Fibroblast of skin of back (primary cell): ENCODE measurements at regions not wholly inside any gene's neighbourhood (a gene's known extent, or its start where the extent isn't known, plus 50 kb on each side); places are given as distances from the start of the nearest gene placed in this dataset.
A peak's percentile ranks its signal among the peaks of the same experiment; 100 is the strongest.

Source experiments
- DNase-seq: peaks from one replicate; pipeline ENCODE4 v3.0.0-alpha.2; 2013

DNA sequence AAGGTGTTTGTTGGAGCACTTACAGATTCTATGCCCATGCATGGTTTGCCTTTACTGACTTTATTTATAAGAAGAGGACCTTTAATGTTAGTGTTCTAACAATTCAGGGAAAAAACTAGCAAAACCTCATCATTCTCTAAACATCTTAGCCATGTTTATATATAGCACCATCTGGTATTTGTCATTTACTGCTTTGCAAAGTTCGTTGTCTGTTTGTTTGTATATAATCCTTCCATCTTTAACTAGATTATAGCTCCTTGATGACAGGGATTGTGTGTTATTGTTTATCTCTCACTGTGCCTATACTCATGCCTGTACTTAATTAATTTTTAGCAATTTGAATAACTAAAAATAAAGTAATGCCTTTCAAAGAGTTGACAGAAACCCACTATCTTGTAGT, 170.6 kb upstream of the PACRGL start:
- no peak for DNase-seq

DNA sequence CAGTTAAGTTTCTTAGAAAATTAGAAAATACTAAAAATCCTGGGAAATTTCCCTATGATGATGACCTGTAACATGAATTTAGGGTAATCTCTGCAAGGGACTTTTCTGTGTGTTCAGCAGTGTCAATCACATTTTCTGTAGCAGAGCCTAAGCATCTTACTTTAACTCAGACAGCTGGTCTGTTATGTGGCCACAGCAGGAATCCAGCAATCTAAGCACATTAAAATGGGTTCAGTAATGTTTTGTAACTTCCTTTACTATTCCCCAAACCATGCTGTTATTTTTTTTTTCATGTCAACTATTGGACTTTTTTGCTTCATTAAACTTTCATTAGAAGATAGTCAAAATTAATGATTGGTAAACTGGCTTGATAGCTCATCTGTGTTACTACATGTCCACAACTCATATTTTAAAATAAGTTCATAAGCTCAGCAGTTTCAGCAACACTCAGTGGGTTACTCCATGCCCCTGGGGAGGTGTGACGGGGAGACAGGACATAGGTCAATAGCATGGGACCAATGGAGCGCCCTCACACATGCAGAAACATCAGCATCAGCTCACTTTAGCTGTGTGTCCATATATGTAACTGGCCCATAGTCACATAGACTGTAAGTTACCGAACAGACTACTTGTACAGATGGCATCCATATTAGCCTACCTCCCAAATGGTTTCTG, 168.0 kb upstream of the PACRGL start:
- DNase-seq, result no peak

DNA sequence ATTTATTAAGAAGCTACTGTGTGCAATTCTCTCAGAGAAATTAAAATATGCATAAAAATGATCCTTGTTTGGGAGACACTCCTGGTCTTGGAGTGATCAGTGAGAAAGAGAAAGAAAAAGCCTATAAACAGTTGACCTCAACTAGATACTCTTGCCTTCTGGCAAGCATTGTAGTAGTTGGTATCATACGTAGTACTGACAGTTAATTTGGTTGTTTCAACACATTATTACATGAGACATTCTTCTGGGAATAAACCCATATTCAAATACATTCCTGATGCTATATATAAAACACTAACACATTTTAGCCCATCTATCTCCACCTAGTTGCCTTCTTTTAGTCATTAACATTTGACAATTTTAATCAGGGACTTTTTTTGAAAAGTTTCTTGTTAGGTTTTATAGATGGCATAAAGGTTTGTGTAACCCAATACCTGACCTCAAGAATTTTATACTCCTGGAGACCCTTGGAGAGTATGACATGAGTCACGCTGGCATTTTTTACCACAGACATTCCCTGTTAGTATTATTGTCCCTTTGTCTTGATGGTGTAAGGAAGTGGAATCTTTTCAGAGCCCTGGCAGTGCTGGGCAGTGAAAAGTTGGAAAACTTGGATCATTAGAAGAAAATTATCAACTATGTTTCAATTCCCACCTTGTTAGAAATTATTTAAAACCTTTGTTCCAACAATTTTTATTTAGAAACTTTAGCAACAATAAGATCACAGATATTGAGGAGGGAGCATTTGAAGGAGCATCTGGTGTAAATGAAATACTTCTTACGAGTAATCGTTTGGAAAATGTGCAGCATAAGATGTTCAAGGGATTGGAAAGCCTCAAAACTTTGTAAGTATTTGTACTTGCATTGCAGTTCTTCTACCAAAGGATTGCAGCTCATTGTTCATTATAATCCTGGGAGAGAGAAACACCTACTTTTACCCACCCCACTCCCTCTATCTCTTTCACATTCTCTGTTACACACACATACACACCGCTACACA, 167.1 kb upstream of the PACRGL start:
- DNase-seq, result peak; percentile 65

DNA sequence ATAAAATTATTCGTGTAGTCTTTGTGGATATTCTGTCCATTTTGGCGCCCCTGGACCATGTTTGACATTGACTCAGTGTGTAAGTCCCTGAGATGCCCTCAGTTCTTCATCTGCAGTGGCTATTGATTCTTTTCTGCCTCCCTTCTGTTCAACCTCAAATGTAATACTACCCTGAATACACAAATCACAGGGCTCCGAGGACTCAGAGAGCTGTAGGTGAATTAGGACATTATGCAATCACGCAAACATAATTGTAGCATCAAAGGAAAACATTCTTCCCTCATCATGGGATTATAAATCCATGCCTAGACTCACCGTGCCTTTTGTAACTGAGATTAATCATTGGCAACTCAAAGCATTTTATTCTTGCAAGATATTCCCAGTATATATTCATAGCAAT, 161.4 kb upstream of the PACRGL start:
- DNase-seq, result no peak

DNA sequence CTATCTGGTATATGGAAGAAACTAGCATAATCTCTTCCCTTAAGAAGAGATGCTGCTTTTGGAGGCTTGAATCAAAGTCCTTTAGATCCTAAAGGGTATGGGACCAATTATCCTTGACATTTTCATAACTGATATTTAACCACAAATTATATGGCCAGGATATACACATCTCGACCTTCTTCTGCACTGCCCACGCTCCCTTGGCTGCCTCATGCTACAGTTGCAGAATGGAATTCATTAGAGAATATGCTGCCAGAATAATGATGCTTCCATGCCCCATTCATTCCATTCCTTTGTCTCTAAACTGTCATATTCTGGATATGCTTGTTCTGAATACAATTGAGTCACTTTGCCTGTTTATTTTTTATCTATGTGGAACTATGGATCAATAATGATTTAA, 157.1 kb upstream of the PACRGL start:
- DNase-seq, result no peak

DNA sequence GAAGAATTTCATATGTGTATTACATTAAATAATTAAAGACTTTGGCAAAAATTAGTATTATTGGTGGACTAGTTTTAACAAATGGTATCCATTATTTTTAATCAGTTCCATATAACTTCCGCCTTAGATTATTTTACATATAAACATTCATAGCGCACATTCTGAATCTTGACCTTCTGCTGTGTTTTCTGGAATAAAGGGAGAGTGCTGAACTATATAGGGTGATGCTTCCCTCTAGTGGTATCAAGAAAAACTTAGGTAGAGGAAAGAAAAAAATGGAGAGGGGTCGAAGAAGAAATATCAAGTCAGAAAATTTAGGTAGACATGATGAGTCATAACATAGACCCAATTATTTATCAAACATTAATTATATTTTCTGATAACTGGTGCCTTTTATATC, 155.6 kb upstream of the PACRGL start:
- DNase-seq, result peak; percentile 60

DNA sequence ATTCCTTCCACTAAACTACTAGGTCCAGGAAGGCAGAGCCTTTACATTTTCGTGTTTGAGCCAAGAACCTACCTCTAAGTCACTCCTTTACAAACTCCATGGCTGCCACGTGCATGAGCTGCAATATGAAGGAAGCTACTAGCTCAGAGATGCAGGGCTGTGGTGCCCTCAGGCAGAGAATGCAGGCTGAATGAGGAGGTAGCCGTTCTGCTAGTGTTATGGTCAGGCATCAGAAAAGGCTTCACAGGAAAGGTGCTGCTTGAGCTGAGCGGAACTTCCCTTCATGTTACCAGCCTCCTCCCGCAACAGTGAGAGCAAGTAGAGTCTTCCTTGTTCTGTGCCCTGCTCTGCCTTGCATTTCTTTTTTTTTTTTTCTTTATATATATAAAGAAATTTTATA, 148.3 kb upstream of the PACRGL start:
- DNase-seq, result no peak

DNA sequence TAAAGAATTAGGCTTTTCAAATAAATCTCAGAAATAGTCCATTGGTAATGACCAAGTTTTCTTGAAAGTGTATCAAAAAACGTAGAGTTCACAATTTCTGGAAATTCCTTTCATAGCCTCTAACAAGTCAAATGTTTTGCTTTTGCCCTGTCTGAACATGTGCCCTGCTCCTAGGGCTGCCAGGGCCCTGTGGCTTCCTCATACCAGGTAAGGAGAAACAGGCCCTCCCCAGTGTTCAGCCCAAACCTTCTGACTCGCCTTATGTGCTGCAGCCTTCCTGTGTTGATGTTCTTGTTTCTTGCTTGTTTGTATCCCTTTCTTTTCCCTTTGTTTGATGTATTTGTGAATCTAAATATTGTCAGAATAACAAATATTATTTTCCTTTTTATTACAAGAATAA, 146.1 kb upstream of the PACRGL start:
- no peak for DNase-seq

DNA sequence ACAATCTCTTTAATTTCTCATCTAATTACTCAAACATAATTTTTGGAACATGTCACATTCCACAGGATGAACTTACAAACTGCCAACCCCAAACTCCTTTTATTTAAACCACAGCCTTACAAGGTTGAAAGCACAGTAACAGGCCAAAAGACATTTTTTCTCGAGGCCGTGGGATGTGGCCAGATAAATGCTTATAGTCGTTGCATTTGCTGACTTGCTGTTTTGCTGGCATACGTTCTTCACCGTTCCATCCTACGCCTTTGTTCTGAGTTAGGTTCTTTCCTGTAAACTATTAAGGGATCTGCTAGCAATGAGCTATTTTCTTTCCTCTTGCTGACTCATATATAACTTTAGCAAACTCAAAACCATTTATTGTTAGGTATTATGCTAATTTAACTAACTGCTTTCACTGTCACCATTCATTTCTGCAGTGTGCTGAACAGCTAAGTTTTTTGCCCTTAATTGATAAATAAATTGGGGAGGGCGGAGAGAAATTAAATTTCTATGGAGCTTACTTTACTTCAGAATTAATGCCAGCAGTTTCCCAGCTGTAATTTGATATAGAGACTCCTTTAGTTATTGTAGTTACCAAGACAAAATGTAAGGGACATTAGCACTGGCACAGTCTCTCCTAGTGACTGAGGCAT, 135.1 kb upstream of the PACRGL start:
- no peak for DNase-seq

DNA sequence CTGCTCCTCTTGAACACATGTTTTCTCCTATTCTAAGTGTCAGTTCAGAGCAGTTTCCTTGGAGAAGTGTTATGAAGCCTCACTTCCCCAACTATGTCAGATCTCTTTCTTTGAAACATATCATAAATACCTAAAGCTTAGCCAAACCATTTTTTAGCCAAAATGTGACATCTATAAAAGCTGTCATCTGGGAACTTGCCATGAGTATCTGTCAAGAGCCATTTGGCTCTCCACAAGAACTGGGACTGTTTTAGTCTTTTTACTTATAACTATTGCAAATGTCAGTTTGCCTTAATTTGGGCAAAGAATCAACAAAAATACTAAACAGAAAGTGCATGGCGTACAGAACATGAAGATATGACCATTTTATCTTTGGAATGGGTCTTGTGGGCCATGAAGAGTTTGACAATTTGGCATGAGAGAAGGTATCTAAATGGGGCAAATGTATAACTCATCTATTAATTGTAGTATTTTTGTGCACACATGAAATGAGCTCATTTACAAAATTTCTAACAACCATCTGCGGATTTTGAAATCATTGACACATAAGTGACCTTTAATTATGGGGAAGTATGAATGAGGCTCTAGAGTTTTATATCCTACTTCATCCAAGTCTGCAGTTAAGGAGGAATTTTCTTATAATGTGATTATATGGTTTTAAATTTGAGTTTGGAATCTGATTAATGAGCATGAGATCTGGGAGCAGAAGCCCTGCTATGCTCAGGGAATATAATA, 129.1 kb upstream of the PACRGL start:
- DNase-seq, result no peak

DNA sequence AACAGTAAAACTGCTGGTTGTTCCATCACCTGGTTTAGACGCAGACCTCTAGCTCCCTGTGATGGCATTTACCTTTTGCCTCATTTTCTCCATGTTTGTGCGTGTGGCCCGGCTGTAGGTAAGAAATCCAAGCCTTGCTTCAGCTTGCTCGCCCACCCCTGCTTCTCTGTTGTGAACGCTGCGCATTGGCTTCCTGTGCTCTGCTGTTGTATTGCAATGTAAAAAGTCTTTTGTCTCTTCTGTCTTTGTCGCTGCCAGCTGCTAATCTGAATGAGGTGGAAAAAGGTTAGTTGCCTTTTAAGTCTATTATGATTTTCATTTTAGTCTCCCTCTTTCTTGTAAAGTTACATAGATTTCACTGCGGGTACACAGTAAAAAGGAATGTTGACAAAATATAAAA, 127.3 kb upstream of the PACRGL start:
- no peak for DNase-seq

DNA sequence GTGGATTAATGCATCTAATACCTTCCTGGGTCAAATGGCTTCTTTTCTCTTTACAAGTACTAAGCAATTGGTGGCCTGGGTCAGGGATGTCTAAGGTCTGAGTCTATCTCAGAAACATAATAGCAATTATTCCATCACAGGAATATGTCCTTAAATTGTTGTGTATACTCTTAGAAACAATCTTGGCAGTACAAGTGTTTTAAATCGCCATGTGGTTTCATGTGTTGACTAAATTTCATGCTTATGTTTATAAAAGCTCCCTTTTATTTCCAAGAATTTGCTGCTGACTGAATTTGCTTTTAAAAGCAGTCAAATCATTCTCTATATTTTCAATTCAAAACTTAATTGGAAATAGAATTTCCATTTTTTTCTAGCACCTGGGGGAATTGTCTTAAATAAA, 125.3 kb upstream of the PACRGL start:
- no peak for DNase-seq

DNA sequence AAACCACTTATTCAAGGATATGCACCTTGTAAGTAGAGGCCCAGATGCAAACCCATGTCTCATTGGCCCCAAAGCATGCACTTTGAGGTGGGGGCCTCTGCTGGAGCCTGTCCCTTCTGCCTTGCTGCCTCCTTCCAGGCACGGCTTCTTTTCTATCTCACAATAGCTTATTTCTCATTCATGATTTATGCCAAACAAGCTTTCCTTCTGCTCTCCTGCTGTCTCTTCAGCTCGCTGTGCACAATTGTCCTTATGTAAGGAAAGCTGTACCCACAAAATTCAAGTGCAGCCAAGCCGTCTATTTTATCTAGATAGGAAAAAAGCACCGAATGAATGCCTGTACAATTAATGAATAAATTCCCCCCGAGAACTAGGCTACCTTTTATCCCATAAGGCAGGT, 124.8 kb upstream of the PACRGL start:
- DNase-seq, result no peak

DNA sequence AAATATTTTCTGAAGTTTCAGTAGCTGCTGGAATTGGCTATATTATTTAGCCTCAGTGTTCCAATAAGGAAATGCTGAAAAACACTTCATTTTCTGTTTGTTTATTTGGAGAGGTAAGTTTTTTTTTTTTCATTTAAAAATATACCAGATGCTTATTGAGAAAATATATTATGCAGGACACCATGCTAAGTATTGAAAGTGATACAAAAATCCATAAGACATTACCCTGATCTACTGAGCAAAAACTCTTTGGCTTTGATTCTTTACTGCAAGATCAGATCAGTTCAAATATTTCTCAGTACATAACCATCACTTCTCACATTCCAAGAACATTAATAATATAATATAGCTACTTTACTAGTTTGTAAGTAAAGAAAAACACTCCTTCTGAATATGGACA, 123.4 kb upstream of the PACRGL start:
- peak; percentile 11 for DNase-seq

DNA sequence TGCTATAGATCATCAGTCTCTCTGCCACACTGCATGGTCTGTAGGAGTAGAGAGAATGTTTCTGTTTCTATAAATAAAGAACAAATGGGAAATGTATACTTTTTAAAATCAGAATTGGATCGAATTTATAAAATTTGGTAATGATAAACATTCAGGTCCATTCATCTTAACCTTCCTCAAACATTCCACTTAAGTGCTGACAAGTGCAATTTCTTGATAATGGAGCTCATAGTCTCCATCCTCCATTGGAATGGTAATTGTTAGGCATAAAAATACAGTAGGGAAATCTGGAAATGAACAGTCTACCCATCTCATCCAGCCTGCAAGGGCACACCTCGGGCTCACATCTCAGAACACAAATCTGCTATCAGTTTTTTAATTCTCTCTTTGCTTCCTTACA, 122.6 kb upstream of the PACRGL start:
- no peak for DNase-seq

DNA sequence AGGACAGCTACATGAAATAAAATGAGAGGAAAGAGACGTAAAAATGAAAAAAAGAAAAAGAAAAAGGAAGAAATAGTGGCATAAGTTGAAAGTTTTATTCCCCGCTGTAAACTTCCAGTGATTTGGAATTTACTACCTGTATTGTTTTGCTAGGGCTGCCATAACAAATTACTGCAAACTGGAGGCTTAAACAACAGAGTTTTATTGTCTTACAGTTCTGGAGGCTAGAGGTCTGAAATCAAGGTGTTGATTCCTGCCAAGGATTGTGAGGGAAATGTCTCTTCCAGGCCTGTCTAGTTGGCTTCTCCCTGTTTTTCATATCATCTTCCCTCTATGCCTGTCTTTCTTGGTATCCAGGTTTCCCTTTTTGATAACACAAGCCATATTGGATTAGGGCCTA, 119.4 kb upstream of the PACRGL start:
- no peak for DNase-seq

DNA sequence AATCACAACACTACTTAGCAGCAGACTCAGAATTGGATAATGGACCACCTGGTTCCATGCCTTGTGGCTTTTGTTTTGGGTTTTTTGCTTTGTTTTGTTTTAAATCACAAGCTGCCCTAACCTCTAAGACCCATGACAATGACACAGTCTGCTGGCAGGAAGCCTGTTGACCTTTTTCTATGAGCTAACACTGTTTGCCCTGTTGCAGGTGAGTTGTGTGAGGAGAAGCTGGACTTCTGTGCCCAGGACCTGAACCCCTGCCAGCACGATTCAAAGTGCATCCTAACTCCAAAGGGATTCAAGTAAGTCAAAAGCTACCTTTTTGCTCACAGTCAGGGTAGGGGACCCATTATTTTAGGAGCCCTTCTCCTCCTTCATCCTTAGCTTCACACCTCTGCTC, 110.8 kb upstream of the PACRGL start:
- DNase-seq, result no peak

DNA sequence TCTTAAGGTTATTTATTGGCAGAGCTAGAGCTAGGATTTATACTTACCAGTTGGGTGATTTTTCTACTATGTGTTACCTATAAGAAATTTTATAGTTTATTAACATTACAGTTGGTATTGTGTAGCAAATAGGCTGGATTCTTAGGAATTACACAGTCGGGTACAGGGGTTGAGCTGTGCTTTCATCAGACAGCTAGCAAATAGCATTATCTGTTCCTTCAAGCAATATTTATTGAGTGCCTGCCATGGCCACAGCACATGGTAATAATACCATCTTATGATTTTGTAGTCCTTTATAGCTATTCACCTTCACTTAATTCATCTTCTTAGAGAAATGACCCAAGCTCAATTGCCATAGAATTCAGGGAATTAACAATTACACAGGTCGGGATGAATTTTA, 109.4 kb upstream of the PACRGL start:
- DNase-seq, result no peak

DNA sequence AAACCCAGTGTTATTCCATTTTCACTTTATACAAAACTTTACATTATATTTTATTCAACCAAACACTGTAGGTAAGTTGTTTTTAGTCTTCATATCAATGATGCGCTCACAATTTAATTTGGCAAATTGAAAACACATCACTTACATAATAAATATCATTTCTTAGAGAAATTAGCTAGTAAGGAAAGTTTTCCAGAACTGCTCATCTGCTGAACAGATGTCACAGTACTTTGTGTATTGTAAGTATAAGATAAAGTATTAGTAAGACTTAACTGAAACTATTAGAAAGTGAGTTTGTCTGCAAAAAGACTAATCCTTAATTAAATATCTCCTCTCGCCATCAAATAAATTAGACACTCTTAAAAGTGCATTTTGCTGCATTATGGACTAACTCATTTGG, 108.7 kb upstream of the PACRGL start:
- DNase-seq, result no peak

DNA sequence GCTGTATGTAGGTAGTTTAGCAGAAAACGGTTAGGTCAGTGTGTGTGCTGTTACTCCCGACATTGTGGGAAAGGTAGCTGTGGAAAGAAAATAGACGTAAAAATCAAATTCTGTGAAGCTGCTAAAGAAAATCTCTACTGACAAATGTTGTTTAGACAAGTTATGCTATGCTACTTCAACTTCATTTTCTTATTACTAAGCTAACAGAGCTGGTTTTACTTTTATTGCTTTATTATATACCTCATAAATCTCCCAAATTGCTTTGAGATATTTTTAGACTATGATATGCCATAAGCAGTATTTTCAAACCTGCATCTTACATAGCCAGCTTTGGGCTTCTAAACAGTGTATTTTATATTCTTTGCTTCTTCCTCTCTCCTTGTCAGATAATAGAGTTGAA, 108.2 kb upstream of the PACRGL start:
- DNase-seq, result no peak

DNA sequence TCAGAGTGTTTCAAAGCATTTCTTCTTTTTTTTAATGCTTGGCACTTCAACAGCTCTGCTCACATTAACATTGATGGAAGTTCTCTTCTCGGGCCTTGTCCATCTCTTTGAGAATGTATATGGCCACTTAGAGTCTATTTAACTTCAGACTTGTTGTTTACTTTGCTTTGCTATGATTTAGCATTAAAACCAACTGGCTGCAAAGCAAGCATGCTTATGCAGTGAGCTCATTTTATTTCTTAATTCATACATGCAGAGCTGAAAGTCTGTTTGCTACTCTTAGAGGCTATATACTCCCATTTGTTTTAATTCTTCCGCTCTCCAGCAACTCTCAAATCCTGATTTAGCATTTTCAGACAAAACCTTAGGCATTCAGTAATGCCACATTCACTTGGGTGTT, 107.6 kb upstream of the PACRGL start:
- DNase-seq, result peak; percentile 37

DNA sequence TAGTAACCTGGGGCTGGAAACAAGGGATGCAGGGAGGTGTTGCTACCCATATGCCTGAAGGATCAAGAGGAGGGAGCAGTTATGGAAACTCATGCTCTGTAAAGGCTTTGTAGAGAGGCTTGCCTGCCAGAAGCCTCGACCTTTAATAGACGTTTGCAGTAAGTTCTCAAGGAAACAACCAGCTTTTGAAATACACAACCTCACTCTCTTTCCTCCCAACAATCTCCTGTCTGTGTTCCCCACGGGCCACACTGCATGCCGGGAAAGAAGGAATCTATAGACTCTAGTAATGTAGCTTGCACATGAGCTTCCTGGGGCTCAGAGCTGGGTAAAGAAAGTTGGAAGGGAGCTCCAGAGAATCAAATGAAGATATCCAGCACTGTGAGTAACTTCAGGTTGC, 101.6 kb upstream of the PACRGL start:
- DNase-seq, result no peak
